H9 (cell line): ENCODE measurements at regions not wholly inside any gene's neighbourhood (a gene's known extent, or its start where the extent isn't known, plus 50 kb on each side); places are given as distances from the start of the nearest gene placed in this dataset.
"Not testable (repeated sequence)": the region's sequence is repeated elsewhere in the genome, so short reads cannot be mapped to it uniquely, and the experiment has no call there.

Experiments used
- DNase-seq: peaks from one replicate; pipeline ENCODE4 v3.0.0-alpha.2; 2017
- H2AFZ ChIP-seq: one replicate; pipeline ENCODE4 v1.6.1; 2013; ENCODE audit warnings: mild to moderate bottlenecking, low read length, control low read depth, moderate library complexity
- H2AK5ac ChIP-seq: 2 replicates; pipeline ENCODE4 v1.6.1; 2013; ENCODE audit warnings: low read length, control low read depth, mixed read lengths; ENCODE audit not compliant: insufficient read length
- H2BK120ac ChIP-seq: one replicate; pipeline ENCODE4 v1.6.1; 2013; ENCODE audit warnings: low read depth, mild to moderate bottlenecking, low read length, control low read depth, inconsistent platforms; ENCODE audit not compliant: poor library complexity, severe bottlenecking
- H2BK12ac ChIP-seq: 2 replicates; pipeline ENCODE4 v1.6.1; 2013; ENCODE audit warnings: low read length, control low read depth, mixed read lengths, low read depth; ENCODE audit not compliant: insufficient read length
- H2BK15ac ChIP-seq: 2 replicates; pipeline ENCODE4 v1.6.1; 2013; ENCODE audit warnings: low read depth, low read length, control low read depth
- H2BK20ac ChIP-seq: one replicate; pipeline ENCODE4 v1.6.1; 2013; ENCODE audit warnings: low read depth, mild to moderate bottlenecking, low read length, control low read depth, inconsistent platforms; ENCODE audit not compliant: poor library complexity, severe bottlenecking
- H2BK5ac ChIP-seq: 2 replicates; pipeline ENCODE4 v1.6.1; 2013; ENCODE audit warnings: low read length, control low read depth, mixed read lengths; ENCODE audit not compliant: insufficient read length
- H3K14ac ChIP-seq: 2 replicates; pipeline ENCODE4 v1.6.1; 2013; ENCODE audit warnings: low read length, control low read depth; ENCODE audit not compliant: insufficient read depth
- H3K18ac ChIP-seq: 2 replicates; pipeline ENCODE4 v1.6.1; 2013; ENCODE audit warnings: low read depth, mild to moderate bottlenecking, mixed read lengths, low read length, control low read depth; ENCODE audit not compliant: insufficient read length
- H3K23ac ChIP-seq: 2 replicates; pipeline ENCODE4 v1.6.1; 2013; ENCODE audit warnings: low read length, control low read depth, mixed read lengths, low read depth; ENCODE audit not compliant: insufficient read length
- H3K23me2 ChIP-seq: 2 replicates; pipeline ENCODE4 v1.6.1; 2013; ENCODE audit warnings: low read depth, mild to moderate bottlenecking, mixed read lengths, low read length, control low read depth; ENCODE audit not compliant: insufficient read length, poor library complexity, severe bottlenecking
- H3K27ac ChIP-seq: 2 replicates; pipeline ENCODE4 v1.5.1; 2013; ENCODE audit warnings: low read length, control low read depth, mixed read lengths, low read depth; ENCODE audit not compliant: insufficient read length
- H3K27me3 ChIP-seq: 2 replicates; pipeline ENCODE4 v1.6.1; 2013; ENCODE audit warnings: low read length, control low read depth, inconsistent platforms; ENCODE audit not compliant: insufficient read depth
- H3K4ac ChIP-seq: 2 replicates; pipeline ENCODE4 v1.6.1; 2013; ENCODE audit warnings: low read depth, mild to moderate bottlenecking, control low read depth, inconsistent platforms, low read length, moderate library complexity
- H3K4me1 ChIP-seq: 2 replicates; pipeline ENCODE4 v1.6.1; 2013; ENCODE audit warnings: low read length, control low read depth, inconsistent platforms; ENCODE audit not compliant: insufficient read depth
- H3K4me2 ChIP-seq: 2 replicates; pipeline ENCODE4 v1.6.1; 2013; ENCODE audit warnings: low read length, control low read depth, mixed read lengths; ENCODE audit not compliant: insufficient read length, insufficient read depth
- H3K56ac ChIP-seq: 2 replicates; pipeline ENCODE4 v1.6.1; 2013; ENCODE audit warnings: low read depth, mild to moderate bottlenecking, mixed read lengths, low read length, control low read depth; ENCODE audit not compliant: insufficient read length
- H3K79me1 ChIP-seq: 2 replicates; pipeline ENCODE4 v1.6.1; 2013; ENCODE audit warnings: low read depth, mild to moderate bottlenecking, moderate library complexity, low read length, control low read depth, inconsistent platforms; ENCODE audit not compliant: insufficient read depth, poor library complexity, severe bottlenecking
- H3K79me2 ChIP-seq: 2 replicates; pipeline ENCODE4 v1.6.1; 2013; ENCODE audit warnings: low read length, control low read depth, inconsistent platforms; ENCODE audit not compliant: insufficient read depth
- H3K9ac ChIP-seq: 2 replicates; pipeline ENCODE4 v1.6.1; 2013; ENCODE audit warnings: low read length, control low read depth, mixed read lengths; ENCODE audit not compliant: insufficient read length; ENCODE audit errors: extremely low read depth
- H3K9me3 ChIP-seq: one replicate; pipeline ENCODE4 v1.6.1; 2013; ENCODE audit warnings: low read depth, low read length, inconsistent platforms; ENCODE audit not compliant: control insufficient read depth
- H3T11ph ChIP-seq: one replicate; pipeline ENCODE4 v1.6.1; 2013; ENCODE audit warnings: mild to moderate bottlenecking, low read length, control low read depth, inconsistent platforms
- H4K20me1 ChIP-seq: one replicate; pipeline ENCODE4 v1.6.1; 2013; ENCODE audit not compliant: control insufficient read depth, insufficient read length, insufficient read depth
- H4K5ac ChIP-seq: 2 replicates; pipeline ENCODE4 v1.6.1; 2013; ENCODE audit warnings: low read depth, mild to moderate bottlenecking, mixed read lengths, low read length, control low read depth; ENCODE audit not compliant: insufficient read length
- H4K8ac ChIP-seq: replicated peaks from 2 replicates; pipeline ENCODE4 v1.6.1; 2013; ENCODE audit warnings: low read length, control low read depth, mixed read lengths, low read depth; ENCODE audit not compliant: insufficient read length
- H4K91ac ChIP-seq: 2 replicates; pipeline ENCODE4 v1.6.1; 2013; ENCODE audit warnings: low read depth, mild to moderate bottlenecking, moderate library complexity, mixed read lengths, low read length, control low read depth; ENCODE audit not compliant: insufficient read length
- H3K27ac Mint-ChIP-seq, 3 experiments: 2 replicates in 2 of 3; 3 replicates in 1 of 3; pipeline ENCODE4 v1.8.0; 2020 to 2021; ENCODE audit warnings: mixed read lengths in 3 of 3, mild to moderate bottlenecking in 1 of 3, moderate library complexity in 1 of 3
- H3K27me3 Mint-ChIP-seq: 2 replicates; pipeline ENCODE4 v1.8.0; 2021; ENCODE audit warnings: low read depth, mild to moderate bottlenecking, moderate library complexity, mixed read lengths
- H3K36me3 Mint-ChIP-seq, 3 experiments: 2 replicates in 2 of 3; 3 replicates in 1 of 3; pipeline ENCODE4 v1.8.0; 2020 to 2021; ENCODE audit warnings: low read depth in 3 of 3, mixed read lengths in 3 of 3; ENCODE audit not compliant: insufficient read depth in 1 of 3
- H3K4me1 Mint-ChIP-seq, 2 experiments: 2 replicates each; pipeline ENCODE4 v1.8.0; 2020; ENCODE audit warnings: mixed read lengths in 2 of 2
- H3K4me3 Mint-ChIP-seq, 2 experiments: 2 replicates in 1 of 2; 3 replicates in 1 of 2; pipeline ENCODE4 v1.8.0; 2020 to 2021; ENCODE audit warnings: mild to moderate bottlenecking in 2 of 2, mixed read lengths in 2 of 2, moderate library complexity in 1 of 2
- H3K9me3 Mint-ChIP-seq, 2 experiments: 2 replicates in 1 of 2; 3 replicates in 1 of 2; pipeline ENCODE4 v1.8.0; 2020; ENCODE audit warnings: mild to moderate bottlenecking in 2 of 2, mixed read lengths in 2 of 2, moderate library complexity in 1 of 2
- WGBS: extraction: QIAGEN DNeasy Blood & Tissue Kit; methylation state at CpG from one replicate; pipeline ENCODE4 v1.1.7; 2013; ENCODE audit warnings: missing lambda C conversion rate, low lambda C conversion rate, mixed read lengths; ENCODE audit not compliant: insufficient read length; ENCODE audit errors: extremely low coverage; 5-methylcytosine and 5-hydroxymethylcytosine counted together

DNA sequence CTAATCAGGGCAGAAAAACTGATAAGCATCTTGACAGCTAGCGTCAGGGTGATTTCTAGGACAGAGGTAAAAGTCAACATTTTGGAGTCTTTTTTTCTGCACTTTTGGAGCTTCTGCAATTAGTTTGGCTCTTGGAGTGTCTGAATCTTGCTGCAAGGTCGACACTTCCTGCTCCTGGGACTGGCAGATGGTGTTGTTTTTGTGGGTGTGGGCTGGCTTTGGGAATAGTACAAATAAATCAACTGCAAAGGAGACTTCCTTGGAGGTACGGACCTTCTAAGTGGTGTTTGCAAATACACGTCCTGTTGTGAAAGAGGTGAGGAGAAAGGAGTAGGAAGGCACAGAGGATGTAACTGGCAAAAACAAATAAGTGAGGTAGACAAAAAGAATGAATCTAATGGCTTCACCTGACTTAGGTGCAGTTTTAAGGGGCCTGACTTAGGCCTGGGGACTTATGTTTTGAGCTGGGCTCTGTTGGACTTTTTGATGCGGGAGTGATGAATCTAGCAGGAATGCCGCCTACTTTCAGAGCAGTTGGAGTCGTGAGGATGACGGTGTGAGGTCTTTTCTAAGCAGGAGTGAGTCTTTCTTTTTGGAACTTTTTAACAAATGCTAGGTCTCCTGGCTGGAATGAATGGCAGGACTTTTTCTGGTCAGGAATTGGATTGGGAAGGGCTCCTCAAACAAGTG, 195.1 kb downstream of the OTOP1 start:
- DNase-seq, H3K9me3 ChIP-seq, H4K91ac ChIP-seq, H2BK120ac ChIP-seq, H3K4me1 ChIP-seq, H3K23me2 ChIP-seq, H3K4ac ChIP-seq, H2BK5ac ChIP-seq, H3K4me2 ChIP-seq, H3K79me2 ChIP-seq, H3T11ph ChIP-seq, H3K27me3 ChIP-seq, H2BK20ac ChIP-seq, H3K9ac ChIP-seq, H4K20me1 ChIP-seq, H2BK12ac ChIP-seq, H3K4me3 Mint-ChIP-seq, H3K56ac ChIP-seq, H2BK15ac ChIP-seq, H2AFZ ChIP-seq, H2AK5ac ChIP-seq, H3K23ac ChIP-seq, H4K8ac ChIP-seq, H3K18ac ChIP-seq, H4K5ac ChIP-seq, H3K27ac ChIP-seq, H3K79me1 ChIP-seq, H3K14ac ChIP-seq, H3K27ac Mint-ChIP-seq: not testable (repeated sequence)
- Mint-ChIP-seq H3K36me3 (peaks cover 22 to 31% (median 29%) of the 10 kb centered on the region in 3 experiments), H3K4me1 (peaks cover 19 to 23% of the 10 kb centered on the region in 2 experiments), H3K9me3 (peaks cover 2 to 35% of the 10 kb centered on the region in 2 experiments; a peak in 3 of 5 replicates), H3K27me3 (peaks cover 13% of the 10 kb centered on the region)
- no CpG with 5 or more reads among the region's 8 CpGs for WGBS

DNA sequence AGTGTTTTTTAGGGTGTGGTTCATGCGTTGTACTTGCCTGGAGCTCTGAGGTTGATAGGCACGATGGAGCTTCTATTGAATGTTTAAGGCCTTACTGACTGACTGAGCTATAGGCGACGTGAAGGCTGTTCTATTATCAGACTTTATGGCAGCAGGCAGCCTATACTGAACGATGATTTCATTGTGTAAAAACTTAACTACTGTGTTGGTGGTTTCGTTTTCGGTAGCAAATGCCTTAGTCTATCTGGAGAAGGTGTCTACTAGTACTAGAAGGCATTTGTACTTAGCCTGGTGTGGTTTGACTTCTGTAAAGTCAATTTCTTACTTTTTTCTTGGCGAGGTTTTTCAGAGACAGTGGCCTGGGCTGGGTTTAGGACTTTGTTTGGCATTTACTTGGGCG, 194.4 kb downstream of the OTOP1 start:
- H3K4me1 ChIP-seq, H3K27me3 Mint-ChIP-seq, H3K27ac ChIP-seq, H2BK5ac ChIP-seq, H4K20me1 ChIP-seq, H4K91ac ChIP-seq, H4K8ac ChIP-seq, DNase-seq, H2BK20ac ChIP-seq, H3K27ac Mint-ChIP-seq, H3K56ac ChIP-seq, H2BK12ac ChIP-seq, H3K14ac ChIP-seq, H4K5ac ChIP-seq, H3T11ph ChIP-seq, H3K9me3 ChIP-seq, H3K9ac ChIP-seq, H2AFZ ChIP-seq, H2BK15ac ChIP-seq, H2BK120ac ChIP-seq, H2AK5ac ChIP-seq, H3K23ac ChIP-seq, H3K4me3 Mint-ChIP-seq, H3K23me2 ChIP-seq, H3K79me1 ChIP-seq, H3K79me2 ChIP-seq, H3K4ac ChIP-seq, H3K27me3 ChIP-seq, H3K4me2 ChIP-seq: not testable (repeated sequence)
- peaks cover 25 to 33% (median 33%) of the 10 kb centered on the region in 3 experiments for H3K36me3 Mint-ChIP-seq
- H3K9me3 Mint-ChIP-seq: peaks cover 2 to 35% of the 10 kb centered on the region in 2 experiments; a peak in 3 of 5 replicates
- no CpG with 5 or more reads among the region's 9 CpGs for WGBS
- H3K18ac ChIP-seq: peak overlapping the region; percentile 79
- H3K4me1 Mint-ChIP-seq: peaks cover 19 to 23% of the 10 kb centered on the region in 2 experiments
